GM19468 (cell line): ENCODE measurements at regions not wholly inside any gene's neighbourhood (a gene's known extent, or its start where the extent isn't known, plus 50 kb on each side); places are given as distances from the start of the nearest gene placed in this dataset.
A peak's percentile ranks its signal among the peaks of the same experiment; 100 is the strongest.

Experiments used
- ATAC-seq: cut with Tn5 transposase; IDR thresholded peaks from one replicate; pipeline ENCODE4 v1.9.1; 2021; ENCODE audit warnings: mild to moderate bottlenecking, moderate library complexity, moderate number of reproducible peaks; ENCODE audit not compliant: unreplicated experiment; ENCODE audit errors: extremely low read depth

GRCh38 chr2:34126279-34126678, 527.2 kb upstream of the FAM98A start:
- ATAC-seq: no peak

DNA sequence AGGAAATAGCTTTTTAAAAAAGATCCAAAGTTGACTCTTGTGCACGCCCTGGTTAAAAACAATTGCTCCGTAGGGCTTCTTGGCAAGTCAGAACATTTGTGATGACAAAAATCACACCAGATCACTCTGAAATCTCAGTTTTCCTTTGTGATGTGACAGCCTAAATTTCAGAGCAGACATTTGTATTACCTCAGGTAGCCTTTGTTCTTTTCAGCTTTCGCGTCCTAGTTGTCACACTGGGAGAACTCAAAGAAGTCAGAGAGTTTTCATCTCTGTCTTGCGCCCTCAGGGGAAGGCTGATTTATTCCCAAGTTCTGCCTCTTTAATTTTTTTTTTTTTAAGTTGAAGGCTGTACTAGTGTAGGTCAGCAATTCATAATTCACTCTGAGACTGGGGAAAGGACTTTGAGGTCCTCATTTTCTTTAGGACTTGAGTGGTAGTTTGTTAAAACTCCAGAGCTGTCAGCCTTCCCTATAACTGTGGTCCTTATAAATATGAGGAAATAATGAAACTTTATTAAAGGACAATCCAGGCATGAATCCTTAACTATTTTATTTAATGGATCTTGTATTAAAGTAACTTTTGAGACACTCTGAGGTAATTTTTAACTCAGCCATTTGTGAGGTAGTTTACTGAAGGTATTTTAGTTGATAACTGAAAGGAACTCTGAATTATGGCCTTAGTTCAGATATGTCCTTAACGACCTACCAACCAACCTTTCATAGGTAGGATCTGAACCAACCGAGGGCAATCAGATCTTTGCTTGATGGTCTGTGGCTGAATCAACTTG, 525.1 kb upstream of the FAM98A start:
- ATAC-seq: no peak

DNA sequence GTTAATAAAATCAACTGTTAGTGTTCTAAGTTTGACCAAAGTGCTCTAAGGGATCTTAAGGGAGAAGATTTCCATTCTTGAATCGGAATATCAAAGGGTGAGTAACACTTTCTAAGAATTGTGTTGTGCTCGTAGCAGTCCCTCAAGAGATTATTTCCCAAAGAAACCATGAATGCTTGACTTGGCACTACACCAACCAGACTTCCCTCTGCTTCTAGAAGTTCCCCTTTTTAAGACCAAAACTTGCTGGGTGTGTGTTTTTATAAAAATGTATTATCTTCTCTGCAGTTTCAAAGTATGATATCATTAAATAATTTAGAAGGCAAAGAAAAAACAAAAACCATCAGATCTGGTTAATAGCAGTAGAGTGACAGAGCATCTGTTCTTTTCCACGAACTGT, 522.0 kb upstream of the FAM98A start:
- no peak for ATAC-seq

- no peak for ATAC-seq
Observed at GRCh38 chr2:34115076-34115475, 516.0 kb upstream of the FAM98A start.

- ATAC-seq: no peak
Observed at GRCh38 chr2:34112161-34112560, 513.1 kb upstream of the FAM98A start.

DNA sequence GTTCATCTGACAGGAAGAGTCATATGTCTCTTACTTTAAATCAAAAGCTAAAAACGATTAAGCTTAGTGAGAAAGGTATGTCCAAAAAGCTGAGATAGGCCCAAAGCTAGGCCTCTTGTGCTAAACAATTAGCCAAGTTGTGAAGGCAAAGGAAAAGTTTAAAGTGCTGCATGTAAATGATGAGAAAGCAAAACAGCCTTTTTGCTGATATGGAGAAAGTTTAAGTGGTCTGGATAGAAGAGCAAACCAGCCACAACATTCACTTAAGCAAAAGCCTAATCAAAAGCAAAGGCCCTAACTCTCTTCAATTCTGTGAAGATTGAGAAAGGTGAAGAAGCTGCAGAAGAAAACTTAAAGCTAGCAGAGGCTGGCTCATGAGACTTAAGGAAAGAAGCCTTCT, 511.3 kb upstream of the FAM98A start:
- ATAC-seq: no peak

DNA sequence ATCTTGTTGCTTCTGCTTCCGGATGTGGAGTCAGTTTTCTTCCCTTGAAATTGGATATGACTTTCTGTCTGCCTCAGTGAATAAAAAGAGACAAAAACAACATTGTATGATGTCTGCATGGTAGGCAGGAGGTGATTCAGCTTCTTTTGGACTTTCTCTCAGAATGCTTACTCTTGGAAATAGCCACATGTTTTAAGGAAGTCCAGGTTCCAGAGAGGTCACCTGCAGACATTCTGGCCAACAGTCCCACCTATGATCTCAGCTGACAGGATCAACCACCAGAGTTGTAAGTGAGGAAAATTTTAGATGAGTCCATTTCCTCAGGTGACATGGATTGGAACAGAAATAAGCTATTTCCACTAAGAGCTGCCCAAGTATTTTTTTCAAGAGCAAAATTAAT, 508.7 kb upstream of the FAM98A start:
- no peak for ATAC-seq

GRCh38 chr2:34105006-34105767, 506.1 kb upstream of the FAM98A start:
- no peak for ATAC-seq

GRCh38 chr2:34104601-34105000, 505.5 kb upstream of the FAM98A start:
- no peak for ATAC-seq

DNA sequence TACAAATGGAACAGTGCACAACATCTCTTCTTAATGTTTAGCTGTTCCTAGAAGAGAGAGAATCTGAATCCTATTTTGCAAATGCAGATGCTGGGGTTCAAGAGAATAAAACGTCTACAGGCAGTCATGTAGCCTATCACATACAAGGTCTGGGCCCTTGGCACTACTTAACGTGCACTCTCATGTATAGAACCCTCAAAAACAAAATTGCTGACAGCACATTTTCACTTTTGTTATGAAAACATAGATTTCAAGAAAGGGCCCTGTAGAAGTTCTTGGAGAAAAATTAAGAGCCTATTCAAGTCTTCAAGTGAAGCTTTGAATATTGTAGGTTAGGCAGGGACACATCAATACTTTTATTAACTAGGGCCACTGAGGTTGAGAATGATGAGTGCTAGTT, 504.3 kb upstream of the FAM98A start:
- no peak for ATAC-seq

GRCh38 chr2:34102339-34102738, 503.2 kb upstream of the FAM98A start:
- ATAC-seq: no peak

DNA sequence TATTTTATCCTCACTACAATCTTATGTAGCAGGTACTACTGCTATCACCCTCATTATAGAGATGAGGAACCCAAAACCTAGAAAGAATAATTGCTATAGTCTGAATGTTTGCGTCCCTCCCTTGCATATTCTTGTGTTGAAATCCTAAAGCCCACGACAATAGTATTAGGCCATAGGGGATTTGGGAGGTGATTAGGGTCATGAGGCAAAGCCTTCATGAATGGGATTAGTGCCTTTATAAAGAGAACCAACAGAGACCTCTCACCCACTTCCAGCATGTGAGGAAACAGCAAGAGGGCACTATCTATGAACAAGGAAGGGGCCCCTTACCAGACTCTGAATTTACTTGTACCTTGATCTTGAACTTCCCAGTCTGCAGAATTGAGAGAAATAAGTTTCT, 500.3 kb upstream of the FAM98A start:
- no peak for ATAC-seq

DNA sequence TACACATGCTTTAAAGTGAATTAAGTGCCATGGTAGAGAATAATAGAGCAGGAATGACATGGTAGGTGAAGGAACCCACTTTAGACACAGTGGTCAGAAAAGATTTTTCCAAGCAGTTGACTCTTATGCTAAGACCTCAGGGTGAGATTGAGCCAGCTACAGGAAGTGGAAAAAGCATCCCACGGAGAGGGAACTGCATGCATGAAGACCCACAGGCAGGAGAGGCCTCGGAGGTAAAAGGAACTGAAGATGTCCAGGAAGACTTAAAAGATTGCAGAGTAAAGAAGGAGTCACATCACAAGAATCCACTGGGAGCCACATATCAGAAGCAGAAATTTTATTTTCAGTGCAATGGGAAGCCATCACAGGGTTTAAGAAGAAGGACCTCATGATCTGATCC, 499.2 kb upstream of the FAM98A start:
- ATAC-seq: no peak

DNA sequence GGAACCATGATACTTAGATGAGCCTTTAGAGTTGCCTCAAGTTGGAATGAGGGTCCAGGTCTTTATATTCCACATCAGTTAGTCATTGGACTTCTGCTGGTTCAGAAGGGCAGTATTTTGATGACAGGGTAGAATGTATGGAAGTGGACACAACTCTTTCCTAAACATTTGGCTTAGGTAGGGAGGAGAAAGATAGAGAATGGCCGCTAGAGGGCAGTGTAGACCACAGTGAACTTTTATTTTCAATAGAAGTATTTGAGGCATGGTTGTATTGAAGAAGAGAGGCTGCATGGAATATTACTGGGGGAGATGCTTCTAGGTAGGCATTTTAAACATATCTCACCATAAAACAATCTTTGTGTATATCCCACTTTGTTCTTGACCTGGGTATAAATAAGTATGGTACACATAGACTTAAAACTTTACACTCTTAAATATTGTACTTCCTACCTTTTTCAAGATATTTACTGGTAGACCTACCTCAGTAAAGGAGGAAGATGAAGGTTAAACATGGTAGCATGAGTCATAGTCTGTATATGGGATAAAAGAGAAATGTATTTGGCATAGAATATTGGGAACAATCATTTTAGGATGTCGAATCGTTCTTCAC, 497.6 kb upstream of the FAM98A start:
- ATAC-seq: peak; percentile 45

DNA sequence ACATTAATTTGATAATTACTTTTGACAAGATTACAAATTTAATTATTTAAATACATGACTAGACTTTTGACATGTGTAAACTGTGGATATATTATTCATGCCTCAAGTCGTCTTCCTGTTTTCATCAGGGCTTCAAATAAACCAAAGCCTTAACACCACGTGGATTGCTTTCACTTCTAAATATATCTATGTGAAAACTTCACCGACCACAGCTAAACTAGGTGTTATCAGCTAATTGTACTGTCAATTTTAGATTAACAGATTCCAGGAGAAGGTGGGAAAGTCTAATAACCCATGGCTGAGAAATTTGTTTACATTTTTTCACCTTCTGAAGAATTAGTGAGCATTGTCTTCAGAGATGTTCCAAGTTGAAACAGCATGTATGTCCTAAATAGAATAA, 494.7 kb upstream of the FAM98A start:
- ATAC-seq: no peak

GRCh38 chr2:34070196-34070595, 471.1 kb upstream of the FAM98A start:
- no peak for ATAC-seq

DNA sequence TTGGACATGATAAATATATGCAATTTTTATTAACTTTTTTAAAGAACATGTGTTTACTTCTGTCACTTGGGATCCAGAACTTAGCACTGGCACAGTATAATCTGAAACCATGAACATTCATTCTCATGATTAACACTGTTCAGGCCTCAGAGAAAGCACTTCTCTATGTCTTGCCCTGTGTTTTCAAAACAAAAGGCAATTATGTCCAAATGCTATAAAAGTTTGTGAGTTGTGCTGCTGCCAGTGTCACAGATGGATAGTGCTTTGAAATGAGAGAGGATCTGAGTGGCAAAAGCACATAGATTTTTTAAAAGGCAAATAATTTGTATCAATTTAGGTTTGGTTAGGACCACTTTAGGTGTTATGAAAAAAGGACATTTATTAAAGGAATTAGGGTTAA, 470.5 kb upstream of the FAM98A start:
- no peak for ATAC-seq

DNA sequence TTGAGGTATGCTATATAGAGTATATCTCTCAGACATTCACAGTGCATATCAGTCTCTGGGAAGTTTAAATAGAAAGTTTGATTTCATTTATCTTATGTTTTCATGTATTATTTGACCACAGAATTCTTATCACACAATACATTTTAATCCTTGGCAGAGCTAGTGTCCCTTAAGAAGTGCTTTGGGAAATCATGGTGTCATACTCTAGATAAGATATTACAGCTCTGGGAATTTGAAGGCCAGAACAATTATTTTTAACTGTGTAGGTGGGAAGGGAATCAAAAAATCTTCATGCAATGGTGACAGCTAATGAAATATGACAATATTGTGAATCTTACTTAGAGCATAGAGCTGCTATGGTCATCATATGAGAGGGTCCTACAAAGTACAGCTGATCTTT, 451.3 kb upstream of the FAM98A start:
- ATAC-seq: no peak

DNA sequence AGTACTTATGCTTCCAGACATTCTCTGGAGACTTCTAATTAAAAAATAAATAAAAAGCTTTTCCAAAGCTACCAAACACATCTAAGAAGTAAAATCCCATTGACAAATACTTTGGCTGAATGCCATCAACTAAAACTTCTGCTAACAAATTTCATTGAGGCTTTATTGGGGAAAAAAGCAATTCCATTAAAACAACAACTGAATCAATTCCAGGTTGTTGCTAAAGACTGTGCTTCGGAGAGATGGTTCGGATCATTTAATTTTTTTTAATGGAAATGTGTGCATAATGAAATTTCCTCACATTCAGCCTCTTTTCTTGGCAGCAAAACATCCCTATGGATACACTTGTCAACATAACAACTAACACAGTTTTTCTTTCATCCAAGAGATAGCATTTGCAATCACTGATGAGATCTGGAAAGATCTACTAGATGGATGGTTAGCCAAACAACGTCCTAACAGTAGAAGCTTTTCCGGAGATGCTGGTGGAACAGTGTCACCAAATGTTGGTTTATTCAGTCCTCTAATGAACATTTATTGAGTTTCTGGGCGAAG, 446.1 kb upstream of the FAM98A start:
- no peak for ATAC-seq

GRCh38 chr2:34037886-34038285, 438.8 kb upstream of the FAM98A start:
- ATAC-seq: no peak

DNA sequence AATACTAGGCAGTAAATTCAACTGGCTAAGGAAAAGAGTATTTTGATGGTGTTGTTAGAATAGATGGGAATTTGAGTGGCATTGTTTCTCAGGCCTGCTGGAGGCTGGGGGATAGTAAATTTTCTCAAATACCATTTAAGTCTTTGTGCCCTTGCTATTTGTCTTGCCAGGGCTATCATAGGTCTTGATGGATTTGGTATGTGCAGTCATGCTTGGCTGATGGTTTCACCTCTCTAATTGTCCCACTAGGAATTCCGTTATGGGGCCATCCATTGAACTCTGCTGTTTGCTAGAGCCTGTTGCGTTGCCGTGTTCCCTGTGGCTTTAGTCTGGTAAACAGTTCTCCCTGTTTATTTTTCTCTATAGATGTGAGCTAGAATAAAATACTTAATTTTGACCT, 438.1 kb upstream of the FAM98A start:
- ATAC-seq: no peak
